ENCODE measurements at regions not wholly inside any gene's neighbourhood (a gene's known extent, or its start where the extent isn't known, plus 50 kb on each side); places are given as distances from the start of the nearest gene placed in this dataset.
"Not testable (repeated sequence)": the region's sequence is repeated elsewhere in the genome, so short reads cannot be mapped to it uniquely, and the experiment has no call there.

- 88% methylated on average over 1 of the region's 1 CpG for WGBS (ENCODE audit: low lambda C conversion rate, missing lambda C conversion rate)
- no peaks in the 10 kb centered on the region for H3K9me2 ChIP-seq (replicated peaks; ENCODE audit: insufficient read depth)
- no peak overlapping the region for H3K27ac ChIP-seq
- H3K4me3 ChIP-seq = no peak overlapping the region
- no peak for TF ChIP-seq CTCF (IDR thresholded peaks at IDR 0.05; ENCODE audit: poor library complexity)
- TF ChIP-seq EZH2 (IDR thresholded peaks at IDR 0.05; ENCODE audit: borderline replicate concordance) = no peak
- TF ChIP-seq EZH2phosphoT487 (IDR thresholded peaks at IDR 0.05; ENCODE audit: low read depth, severe bottlenecking, unreplicated experiment) = no peak
- H3K36me3 ChIP-seq (replicated peaks; ENCODE audit: insufficient read depth, low read depth) = no peaks in the 10 kb centered on the region
- H3K4me2 ChIP-seq = no peak overlapping the region
- H4K20me1 ChIP-seq (ENCODE audit: insufficient read depth, poor library complexity, severe bottlenecking) = no peaks in the 10 kb centered on the region
- no peaks in the 10 kb centered on the region for H3K9me3 ChIP-seq (ENCODE audit: low read depth)
- DNase-seq (ENCODE audit: low spot score) = no peak
- no peaks in the 10 kb centered on the region for H3K79me2 ChIP-seq
- H2AFZ ChIP-seq = no peak overlapping the region
- no peaks in the 10 kb centered on the region for H3K4me1 ChIP-seq (ENCODE audit: insufficient read depth)
- H3K27me3 ChIP-seq = no peaks in the 10 kb centered on the region
These were observed 111.1 kb upstream of the UFL1 start for GRCh38 chr6:96410467-96410866.

GRCh38 chr6:96420294-96420693 lies 101.3 kb upstream of the UFL1 start:
- H3K4me2 ChIP-seq = no peak overlapping the region
- DNase-seq (ENCODE audit: low spot score) = no peak
- no peak for TF ChIP-seq EZH2phosphoT487 (IDR thresholded peaks at IDR 0.05; ENCODE audit: low read depth, severe bottlenecking, unreplicated experiment)
- no peak for TF ChIP-seq CTCF (IDR thresholded peaks at IDR 0.05; ENCODE audit: poor library complexity)
- no peak for TF ChIP-seq EZH2 (IDR thresholded peaks at IDR 0.05; ENCODE audit: borderline replicate concordance)
- no peak overlapping the region for H3K27ac ChIP-seq
- H3K79me2 ChIP-seq = no peaks in the 10 kb centered on the region
- no peaks in the 10 kb centered on the region for H3K9me2 ChIP-seq (replicated peaks; ENCODE audit: insufficient read depth)
- 67% methylated on average over 1 of the region's 1 CpG for WGBS (ENCODE audit: low lambda C conversion rate, missing lambda C conversion rate)
- H4K20me1 ChIP-seq (ENCODE audit: insufficient read depth, poor library complexity, severe bottlenecking) = no peaks in the 10 kb centered on the region
- no peak overlapping the region for H3K4me3 ChIP-seq
- no peak overlapping the region for H2AFZ ChIP-seq
- H3K4me1 ChIP-seq (ENCODE audit: insufficient read depth) = no peaks in the 10 kb centered on the region
- H3K27me3 ChIP-seq = no peaks in the 10 kb centered on the region
- no peaks in the 10 kb centered on the region for H3K36me3 ChIP-seq (replicated peaks; ENCODE audit: insufficient read depth, low read depth)
- H3K9me3 ChIP-seq (ENCODE audit: low read depth) = no peaks in the 10 kb centered on the region

- Histone ChIP-seq H3K4me1 (ENCODE audit: insufficient read depth) (no peaks in the 10 kb centered on the region), H3K27me3 (no peaks in the 10 kb centered on the region), H3K27ac (no peak overlapping the region), H3K4me2 (no peak overlapping the region), H4K20me1 (ENCODE audit: insufficient read depth, poor library complexity, severe bottlenecking) (no peaks in the 10 kb centered on the region), H3K79me2 (no peaks in the 10 kb centered on the region), H3K9me3 (ENCODE audit: low read depth) (no peaks in the 10 kb centered on the region), H3K36me3 (replicated peaks; ENCODE audit: insufficient read depth, low read depth) (no peaks in the 10 kb centered on the region), H3K4me3 (no peak overlapping the region), H3K9me2 (replicated peaks; ENCODE audit: insufficient read depth) (no peaks in the 10 kb centered on the region), H2AFZ (no peak overlapping the region)
- WGBS (ENCODE audit: low lambda C conversion rate, missing lambda C conversion rate) = 82% methylated on average over 2 of the region's 2 CpGs
- TF ChIP-seq EZH2 (IDR thresholded peaks at IDR 0.05; ENCODE audit: borderline replicate concordance) (no peak), EZH2phosphoT487 (IDR thresholded peaks at IDR 0.05; ENCODE audit: low read depth, severe bottlenecking, unreplicated experiment) (no peak), CTCF (IDR thresholded peaks at IDR 0.05; ENCODE audit: poor library complexity) (no peak)
- no peak for DNase-seq (ENCODE audit: low spot score)
These were observed 87.7 kb upstream of the UFL1 start for GRCh38 chr6:96433950-96434349.

- no peak for DNase-seq (ENCODE audit: low spot score)
- no peaks in the 10 kb centered on the region for H3K9me3 ChIP-seq (ENCODE audit: low read depth)
- TF ChIP-seq EZH2 (IDR thresholded peaks at IDR 0.05; ENCODE audit: borderline replicate concordance) = no peak
- no peak for TF ChIP-seq EZH2phosphoT487 (IDR thresholded peaks at IDR 0.05; ENCODE audit: low read depth, severe bottlenecking, unreplicated experiment)
- TF ChIP-seq CTCF (IDR thresholded peaks at IDR 0.05; ENCODE audit: poor library complexity) = no peak
These were observed 85.2 kb upstream of the UFL1 start for GRCh38 chr6:96436398-96436797.

GRCh38 chr6:96437228-96437627 lies 84.4 kb upstream of the UFL1 start:
- not testable (repeated sequence) for H3K9me3 ChIP-seq (ENCODE audit: low read depth); H3K4me1 ChIP-seq (ENCODE audit: insufficient read depth); H4K20me1 ChIP-seq (ENCODE audit: insufficient read depth, poor library complexity, severe bottlenecking); H3K4me3 ChIP-seq; H3K27me3 ChIP-seq; H2AFZ ChIP-seq; H3K27ac ChIP-seq; H3K9me2 ChIP-seq (replicated peaks; ENCODE audit: insufficient read depth); DNase-seq (ENCODE audit: low spot score); H3K4me2 ChIP-seq; H3K79me2 ChIP-seq; H3K36me3 ChIP-seq (replicated peaks; ENCODE audit: insufficient read depth, low read depth)
- 79% methylated on average over 6 of the region's 6 CpGs for WGBS (ENCODE audit: low lambda C conversion rate, missing lambda C conversion rate)

More at GRCh38 chr6:96436398-96436797, 85.2 kb upstream of the UFL1 start:
- Histone ChIP-seq H2AFZ (no peak overlapping the region), H3K79me2 (no peaks in the 10 kb centered on the region), H4K20me1 (ENCODE audit: insufficient read depth, poor library complexity, severe bottlenecking) (no peaks in the 10 kb centered on the region), H3K36me3 (replicated peaks; ENCODE audit: insufficient read depth, low read depth) (no peaks in the 10 kb centered on the region), H3K4me2 (no peak overlapping the region), H3K4me1 (ENCODE audit: insufficient read depth) (no peaks in the 10 kb centered on the region), H3K27ac (no peak overlapping the region), H3K9me2 (replicated peaks; ENCODE audit: insufficient read depth) (no peaks in the 10 kb centered on the region), H3K4me3 (no peak overlapping the region), H3K27me3 (no peaks in the 10 kb centered on the region)
- 56% methylated on average over 4 of the region's 4 CpGs for WGBS (ENCODE audit: low lambda C conversion rate, missing lambda C conversion rate)
